Trophoblast cell (in vitro differentiated cells and primary cell): ENCODE measurements at regions not wholly inside any gene's neighbourhood (a gene's known extent, or its start where the extent isn't known, plus 50 kb on each side); places are given as distances from the start of the nearest gene placed in this dataset.

ENCODE experiments used
- DNase-seq, 2 donors: peaks; one replicate each; pipeline ENCODE4 v3.0.0-alpha.2; 2016
- H2AFZ ChIP-seq: 2 replicates; pipeline ENCODE4 v1.6.1; 2013; ENCODE audit warnings: low read length, moderate library complexity, mild to moderate bottlenecking; ENCODE audit not compliant: insufficient read depth, poor library complexity
- H2AK5ac ChIP-seq: 2 replicates; pipeline ENCODE4 v1.6.1; 2013; ENCODE audit warnings: mild to moderate bottlenecking, low read length
- H2BK120ac ChIP-seq: 2 replicates; pipeline ENCODE4 v1.6.1; 2013; ENCODE audit warnings: low read length, mild to moderate bottlenecking, moderate library complexity; ENCODE audit not compliant: insufficient read depth, poor library complexity
- H2BK12ac ChIP-seq: 2 replicates; pipeline ENCODE4 v1.6.1; 2013; ENCODE audit warnings: mild to moderate bottlenecking, low read length, moderate library complexity
- H2BK5ac ChIP-seq: 2 replicates; pipeline ENCODE4 v1.6.1; 2013; ENCODE audit warnings: low read length, low read depth, moderate library complexity, mild to moderate bottlenecking; ENCODE audit not compliant: poor library complexity
- H3K14ac ChIP-seq: 2 replicates; pipeline ENCODE4 v1.6.1; 2013; ENCODE audit warnings: mild to moderate bottlenecking, low read length
- H3K18ac ChIP-seq: 2 replicates; pipeline ENCODE4 v1.6.1; 2013; ENCODE audit warnings: mild to moderate bottlenecking, low read length
- H3K23ac ChIP-seq: 2 replicates; pipeline ENCODE4 v1.6.1; 2013; ENCODE audit warnings: low read length
- H3K27ac ChIP-seq: 2 replicates; pipeline ENCODE4 v1.5.1; 2013; ENCODE audit warnings: low read depth, mild to moderate bottlenecking, inconsistent platforms, low read length, moderate library complexity
- H3K27me3 ChIP-seq: 2 replicates; pipeline ENCODE4 v1.6.1; 2013; ENCODE audit warnings: inconsistent platforms, mild to moderate bottlenecking, low read length, moderate library complexity; ENCODE audit not compliant: insufficient read depth
- H3K36me3 ChIP-seq, 2 experiments: 1 replicate in 1 of 2; 2 replicates in 1 of 2; pipeline ENCODE4 v1.6.1; 2013; ENCODE audit warnings: low read length in 2 of 2, mild to moderate bottlenecking in 2 of 2, moderate library complexity in 1 of 2; ENCODE audit not compliant: insufficient read depth in 2 of 2, control insufficient read depth in 1 of 2
- H3K4ac ChIP-seq: 2 replicates; pipeline ENCODE4 v1.6.1; 2013; ENCODE audit warnings: low read depth, mild to moderate bottlenecking, low read length, moderate library complexity
- H3K4me1 ChIP-seq, 2 experiments: 1 replicate in 1 of 2; 2 replicates in 1 of 2; pipeline ENCODE4 v1.6.1; 2013; ENCODE audit warnings: low read length in 2 of 2, mild to moderate bottlenecking in 2 of 2, moderate library complexity in 1 of 2; ENCODE audit not compliant: insufficient read depth in 2 of 2, control insufficient read depth in 1 of 2
- H3K4me2 ChIP-seq: 2 replicates; pipeline ENCODE4 v1.6.1; 2013; ENCODE audit warnings: inconsistent platforms, mild to moderate bottlenecking, low read length, moderate library complexity
- H3K4me3 ChIP-seq: 2 replicates; pipeline ENCODE4 v1.5.1; 2013; ENCODE audit warnings: mild to moderate bottlenecking, low read depth, low read length, inconsistent platforms
- H3K79me1 ChIP-seq: one replicate; pipeline ENCODE4 v1.6.1; 2013; ENCODE audit warnings: low read length
- H3K79me2 ChIP-seq: 2 replicates; pipeline ENCODE4 v1.6.1; 2013; ENCODE audit warnings: low read length, mild to moderate bottlenecking; ENCODE audit not compliant: control insufficient read depth, insufficient read depth, poor library complexity
- H3K9ac ChIP-seq: 2 replicates; pipeline ENCODE4 v1.6.1; 2013; ENCODE audit warnings: mild to moderate bottlenecking, low read length
- H3K9me3 ChIP-seq: 2 replicates; pipeline ENCODE4 v1.6.1; 2013; ENCODE audit warnings: low read depth, mild to moderate bottlenecking, control low read depth, inconsistent platforms, low read length; ENCODE audit not compliant: insufficient read depth
- H4K12ac ChIP-seq: 2 replicates; pipeline ENCODE4 v1.6.1; 2013; ENCODE audit warnings: low read depth, mild to moderate bottlenecking, low read length, moderate library complexity
- H4K8ac ChIP-seq: 2 replicates; pipeline ENCODE4 v1.6.1; 2013; ENCODE audit warnings: low read depth, mild to moderate bottlenecking, low read length, moderate library complexity
- H4K91ac ChIP-seq: one replicate; pipeline ENCODE4 v1.6.1; 2013; ENCODE audit warnings: low read depth, mild to moderate bottlenecking, low read length, moderate library complexity
- WGBS: extraction: QIAGEN DNeasy Blood & Tissue Kit; methylation state at CpG from one replicate; pipeline ENCODE4 v1.1.7; 2013; ENCODE audit warnings: missing lambda C conversion rate; ENCODE audit not compliant: insufficient read length, insufficient coverage; ENCODE audit errors: extremely low coverage; 5-methylcytosine and 5-hydroxymethylcytosine counted together

DNA sequence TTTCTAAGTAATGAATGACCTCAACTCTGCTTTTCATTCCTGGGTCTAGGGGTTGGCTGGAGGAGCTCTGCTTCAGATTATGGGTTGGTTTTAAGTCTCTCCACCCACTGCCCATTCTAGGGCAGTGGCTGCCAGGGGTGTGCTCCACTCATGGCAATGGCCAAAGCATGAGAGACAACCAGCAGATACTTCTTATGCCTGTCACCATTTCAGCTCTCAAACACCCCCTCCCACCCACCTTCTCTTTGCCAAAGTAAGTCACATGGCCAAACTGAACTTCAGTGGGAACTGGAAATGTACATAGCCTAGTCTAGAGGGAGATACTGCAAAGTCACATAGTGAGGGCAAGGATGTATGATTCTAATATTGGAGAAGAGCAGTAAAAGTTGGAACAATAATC lies 285.3 kb downstream of the RPLP1 start:
- Histone ChIP-seq H2AK5ac (no peak overlapping the region), H3K4ac (no peak overlapping the region), H3K27ac (no peak overlapping the region), H3K27me3 (no peaks in the 10 kb centered on the region), H3K79me2 (no peaks in the 10 kb centered on the region), H3K9me3 (peaks cover 4% of the 10 kb centered on the region), H4K12ac (no peak overlapping the region), H3K4me1 (peaks cover 0 to 2% of the 10 kb centered on the region in 2 experiments), H3K14ac (no peak overlapping the region), H3K79me1 (no peaks in the 10 kb centered on the region), H3K4me2 (no peak overlapping the region), H2BK12ac (no peak overlapping the region), H4K8ac (no peak overlapping the region), H2AFZ (no peak overlapping the region), H2BK120ac (no peak overlapping the region), H2BK5ac (no peak overlapping the region), H3K4me3 (no peak overlapping the region), H3K36me3 (no peaks in the 10 kb centered on the region), H4K91ac (no peak overlapping the region), H3K23ac (no peak overlapping the region), H3K9ac (no peak overlapping the region), H3K18ac (no peak overlapping the region)
- no peak for DNase-seq

DNA sequence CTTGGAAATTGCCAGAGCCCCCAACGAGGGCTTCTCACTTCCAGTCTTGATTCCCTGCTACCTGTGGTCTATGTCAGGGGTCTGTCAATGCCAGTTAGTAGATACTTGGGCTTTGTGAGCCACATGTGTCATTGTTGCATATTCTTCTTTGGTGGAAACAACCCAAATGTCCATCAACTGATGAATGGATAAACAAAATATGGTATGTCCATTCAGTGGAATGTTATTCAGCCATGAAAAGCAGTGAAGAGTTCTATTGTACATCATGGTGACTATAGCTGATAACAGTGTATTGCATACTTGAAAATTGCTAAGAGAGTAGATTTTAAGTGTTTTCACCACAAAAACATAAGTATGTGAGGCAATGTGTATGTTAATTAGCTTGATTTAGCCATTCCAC lies 288.1 kb downstream of the RPLP1 start:
- H2BK120ac ChIP-seq: no peak overlapping the region
- no peaks in the 10 kb centered on the region for H3K79me2 ChIP-seq
- no peak overlapping the region for H3K9ac ChIP-seq
- H3K4me3 ChIP-seq: no peak overlapping the region
- H3K14ac ChIP-seq: no peak overlapping the region
- no peak overlapping the region for H3K4ac ChIP-seq
- H3K4me1 ChIP-seq: no peaks in the 10 kb centered on the region
- no peak overlapping the region for H4K12ac ChIP-seq
- WGBS: no CpG with 5 or more reads among the region's 1 CpG
- H3K9me3 ChIP-seq: peaks cover 4% of the 10 kb centered on the region
- no peak overlapping the region for H2AK5ac ChIP-seq
- no peak overlapping the region for H3K27ac ChIP-seq
- no peak overlapping the region for H4K8ac ChIP-seq
- no peak overlapping the region for H2BK12ac ChIP-seq
- no peak overlapping the region for H3K18ac ChIP-seq
- H3K36me3 ChIP-seq: no peaks in the 10 kb centered on the region
- H3K79me1 ChIP-seq: no peaks in the 10 kb centered on the region
- H4K91ac ChIP-seq: no peak overlapping the region
- H2AFZ ChIP-seq: no peak overlapping the region
- H3K23ac ChIP-seq: no peak overlapping the region
- no peaks in the 10 kb centered on the region for H3K27me3 ChIP-seq
- DNase-seq: no peak
- no peak overlapping the region for H3K4me2 ChIP-seq
- no peak overlapping the region for H2BK5ac ChIP-seq

- Histone ChIP-seq H4K91ac (no peak overlapping the region), H3K18ac (no peak overlapping the region), H3K4me2 (no peak overlapping the region), H3K9ac (no peak overlapping the region), H2AFZ (no peak overlapping the region), H3K4me3 (no peak overlapping the region), H3K79me2 (no peaks in the 10 kb centered on the region), H2BK12ac (no peak overlapping the region), H2BK5ac (no peak overlapping the region), H2AK5ac (no peak overlapping the region), H2BK120ac (no peak overlapping the region), H3K36me3 (no peaks in the 10 kb centered on the region), H3K4me1 (peaks cover 0 to 5% of the 10 kb centered on the region in 2 experiments), H3K9me3 (peaks cover 1% of the 10 kb centered on the region), H3K23ac (no peak overlapping the region), H3K79me1 (no peaks in the 10 kb centered on the region), H4K8ac (no peak overlapping the region), H3K27ac (no peak overlapping the region), H3K27me3 (no peaks in the 10 kb centered on the region), H4K12ac (no peak overlapping the region), H3K14ac (no peak overlapping the region), H3K4ac (no peak overlapping the region)
- WGBS: no CpG with 5 or more reads among the region's 9 CpGs
- no peak for DNase-seq
Observed at GRCh38 chr15:69742361-69742760, 289.7 kb downstream of the RPLP1 start.

GRCh38 chr15:69743091-69743490 lies 290.5 kb downstream of the RPLP1 start:
- no peak overlapping the region for H4K91ac ChIP-seq
- H3K9me3 ChIP-seq: peaks cover 1% of the 10 kb centered on the region
- H3K4me1 ChIP-seq: peaks cover 0 to 5% of the 10 kb centered on the region in 2 experiments
- no CpG with 5 or more reads among the region's 1 CpG for WGBS
- no peak overlapping the region for H2AFZ ChIP-seq
- H3K14ac ChIP-seq: no peak overlapping the region
- H2BK5ac ChIP-seq: no peak overlapping the region
- H4K8ac ChIP-seq: no peak overlapping the region
- H3K4ac ChIP-seq: no peak overlapping the region
- no peak overlapping the region for H4K12ac ChIP-seq
- no peak overlapping the region for H3K4me3 ChIP-seq
- no peaks in the 10 kb centered on the region for H3K27me3 ChIP-seq
- H3K23ac ChIP-seq: no peak overlapping the region
- DNase-seq: no peak
- H3K27ac ChIP-seq: no peak overlapping the region
- no peak overlapping the region for H2BK12ac ChIP-seq
- no peak overlapping the region for H2AK5ac ChIP-seq
- H3K79me2 ChIP-seq: no peaks in the 10 kb centered on the region
- H2BK120ac ChIP-seq: no peak overlapping the region
- no peak overlapping the region for H3K9ac ChIP-seq
- no peak overlapping the region for H3K4me2 ChIP-seq
- H3K18ac ChIP-seq: no peak overlapping the region
- no peaks in the 10 kb centered on the region for H3K79me1 ChIP-seq
- no peaks in the 10 kb centered on the region for H3K36me3 ChIP-seq
